ENCODE measurements at regions not wholly inside any gene's neighbourhood (a gene's known extent, or its start where the extent isn't known, plus 50 kb on each side); places are given as distances from the start of the nearest gene placed in this dataset.

DNA sequence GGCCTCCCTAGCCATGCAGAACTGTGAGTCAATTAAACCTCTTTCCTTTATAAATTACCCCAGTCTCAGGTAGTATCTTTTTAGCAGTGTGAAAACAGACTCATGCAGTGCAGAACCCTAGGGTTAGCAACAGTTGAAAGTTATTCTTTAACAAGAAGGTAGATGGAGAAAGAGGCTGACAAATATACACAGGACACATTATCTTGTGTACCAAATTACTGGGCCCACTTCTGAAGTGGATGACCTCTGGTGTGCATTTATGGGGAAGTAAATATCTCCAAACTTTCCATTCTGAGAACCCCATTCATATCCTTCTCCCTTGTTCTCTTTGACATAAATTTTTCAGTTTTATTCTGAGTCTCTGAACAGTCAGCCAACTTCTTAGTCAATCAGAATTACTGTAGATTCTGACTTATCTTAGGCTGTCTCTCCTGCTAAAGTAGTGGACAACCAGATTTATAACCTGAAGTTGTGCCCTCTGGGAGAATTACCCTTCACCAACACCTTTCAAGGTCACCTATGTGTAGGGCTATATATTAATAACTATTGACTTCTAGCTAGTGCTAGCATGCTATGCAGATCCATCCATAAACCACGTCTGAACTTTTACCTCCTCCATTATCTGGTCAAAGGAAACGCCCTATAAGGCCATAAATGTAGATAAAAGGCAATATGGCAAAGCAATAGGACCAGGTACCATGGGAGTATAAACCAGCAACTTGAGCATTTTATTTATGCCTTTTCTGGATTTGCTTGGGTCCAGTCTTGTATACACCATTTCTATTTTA, 72.5 kb upstream of the TAB3 start:
- Histone ChIP-seq H3K27me3 (ENCODE audit: control insufficient read depth in 4 of 4, insufficient read depth in 4 of 4, low read length in 3 of 4) (no peaks in the 10 kb centered on the region), H3K9ac (ENCODE audit: low read depth in 1 of 2, low read length in 2 of 2) (no peak overlapping the region), H3K36me3 (ENCODE audit: control insufficient read depth in 4 of 4, insufficient read depth in 3 of 4, low read depth in 1 of 4, low read length in 3 of 4) (no peaks in the 10 kb centered on the region), H3K9me3 (ENCODE audit: control insufficient read depth in 4 of 4, low read length in 3 of 4) (no peaks in the 10 kb centered on the region), H3K27ac (ENCODE audit: low read depth in 1 of 2, low read length in 2 of 2) (no peak overlapping the region), H3K4me1 (ENCODE audit: control insufficient read depth in 4 of 4, insufficient read depth in 4 of 4, low read length in 3 of 4) (peaks cover 3 to 5% (median 4%) of the 10 kb centered on the region in 4 donors), H3K4me3 (ENCODE audit: low read depth in 1 of 3, low read length in 3 of 3) (no peak overlapping the region)
- peak in 1 of 2 donors; percentile 50 for TF ChIP-seq RXRA (IDR thresholded peaks at IDR 0.05)
- peak in 1 of 2 donors; percentile 44 for TF ChIP-seq HNF4A (conservative IDR thresholded peaks at IDR 0.05)
- TF ChIP-seq, protein P1, sequence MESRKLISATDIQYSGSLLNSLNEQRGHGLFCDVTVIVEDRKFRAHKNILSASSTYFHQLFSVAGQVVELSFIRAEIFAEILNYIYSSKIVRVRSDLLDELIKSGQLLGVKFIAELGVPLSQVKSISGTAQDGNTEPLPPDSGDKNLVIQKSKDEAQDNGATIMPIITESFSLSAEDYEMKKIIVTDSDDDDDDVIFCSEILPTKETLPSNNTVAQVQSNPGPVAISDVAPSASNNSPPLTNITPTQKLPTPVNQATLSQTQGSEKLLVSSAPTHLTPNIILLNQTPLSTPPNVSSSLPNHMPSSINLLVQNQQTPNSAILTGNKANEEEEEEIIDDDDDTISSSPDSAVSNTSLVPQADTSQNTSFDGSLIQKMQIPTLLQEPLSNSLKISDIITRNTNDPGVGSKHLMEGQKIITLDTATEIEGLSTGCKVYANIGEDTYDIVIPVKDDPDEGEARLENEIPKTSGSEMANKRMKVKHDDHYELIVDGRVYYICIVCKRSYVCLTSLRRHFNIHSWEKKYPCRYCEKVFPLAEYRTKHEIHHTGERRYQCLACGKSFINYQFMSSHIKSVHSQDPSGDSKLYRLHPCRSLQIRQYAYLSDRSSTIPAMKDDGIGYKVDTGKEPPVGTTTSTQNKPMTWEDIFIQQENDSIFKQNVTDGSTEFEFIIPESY (IDR thresholded peaks at IDR 0.05), result peak; percentile 38
- no peak for TF ChIP-seq TAF1 (conservative IDR thresholded peaks at IDR 0.05)
- peak in 1 of 2 donors; percentile 11 for TF ChIP-seq RAD21 (IDR thresholded peaks at IDR 0.05)
- 78% methylated on average over 2 of the region's 2 CpGs for WGBS
- no peak for DNase-seq (ENCODE audit: low spot score)

DNA sequence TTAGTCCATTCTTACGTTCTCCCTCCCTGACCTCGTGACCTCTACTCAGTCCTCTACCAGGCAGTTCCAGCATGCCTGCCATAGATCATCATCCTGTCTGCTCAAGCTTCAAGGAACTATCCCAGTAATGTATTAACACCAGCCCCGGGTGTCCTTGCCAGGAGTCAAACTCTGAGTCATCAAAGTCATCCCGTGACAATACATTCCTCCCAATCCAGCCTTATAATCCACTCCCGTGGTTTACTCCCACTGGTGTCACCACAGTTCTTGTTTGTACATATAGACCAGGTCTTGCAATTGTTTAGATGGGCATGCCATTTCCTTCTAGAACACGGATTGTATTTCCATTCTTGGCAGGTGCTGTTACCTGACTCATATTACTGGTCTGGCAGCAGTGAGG, 68.7 kb upstream of the TAB3 start:
- Histone ChIP-seq H3K27ac (ENCODE audit: low read depth in 1 of 2, low read length in 2 of 2) (no peak overlapping the region), H3K27me3 (ENCODE audit: control insufficient read depth in 4 of 4, insufficient read depth in 4 of 4, low read length in 3 of 4) (no peaks in the 10 kb centered on the region), H3K9me3 (ENCODE audit: control insufficient read depth in 4 of 4, low read length in 3 of 4) (no peaks in the 10 kb centered on the region), H3K9ac (ENCODE audit: low read depth in 1 of 2, low read length in 2 of 2) (no peak overlapping the region), H3K4me1 (ENCODE audit: control insufficient read depth in 4 of 4, insufficient read depth in 4 of 4, low read length in 3 of 4) (peaks cover 3 to 9% (median 5%) of the 10 kb centered on the region in 4 donors), H3K4me3 (ENCODE audit: low read depth in 1 of 3, low read length in 3 of 3) (no peak overlapping the region), H3K36me3 (ENCODE audit: control insufficient read depth in 4 of 4, insufficient read depth in 3 of 4, low read depth in 1 of 4, low read length in 3 of 4) (no peaks in the 10 kb centered on the region)
- 78% methylated on average over 6 of the region's 6 CpGs for WGBS
- TF ChIP-seq TAF1 (conservative IDR thresholded peaks at IDR 0.05), result no peak
- no peak for DNase-seq (ENCODE audit: low spot score)

DNA sequence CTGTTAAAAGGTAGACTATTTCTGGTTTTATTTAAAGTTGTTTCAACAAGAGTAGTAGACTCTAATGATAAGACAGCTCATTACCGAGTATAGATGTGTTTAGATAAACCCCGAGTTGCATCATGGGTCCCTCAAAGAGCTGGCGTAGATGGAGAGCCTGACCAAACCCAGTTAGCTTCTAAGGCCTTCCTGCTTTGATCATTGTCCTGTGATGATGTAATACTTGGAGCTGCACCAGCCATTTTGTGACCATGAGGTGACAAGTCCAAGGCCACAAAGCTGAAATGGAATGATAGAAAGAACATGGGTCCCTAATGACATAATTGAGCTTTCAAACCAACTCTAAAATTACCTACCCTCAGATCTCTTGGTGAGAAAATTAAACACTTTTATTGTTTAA, 66.6 kb upstream of the TAB3 start:
- no peak overlapping the region for H3K27ac ChIP-seq (ENCODE audit: low read depth in 1 of 2, low read length in 2 of 2)
- H3K9ac ChIP-seq (ENCODE audit: low read depth in 1 of 2, low read length in 2 of 2), result no peak overlapping the region
- no peak for DNase-seq (ENCODE audit: low spot score)
- no peaks in the 10 kb centered on the region for H3K36me3 ChIP-seq (ENCODE audit: control insufficient read depth in 4 of 4, insufficient read depth in 3 of 4, low read depth in 1 of 4, low read length in 3 of 4)
- peaks cover 0 to 3% (median 0%) of the 10 kb centered on the region in 4 donors for H3K9me3 ChIP-seq (ENCODE audit: control insufficient read depth in 4 of 4, low read length in 3 of 4)
- H3K4me3 ChIP-seq (ENCODE audit: low read depth in 1 of 3, low read length in 3 of 3), result no peak overlapping the region
- H3K4me1 ChIP-seq (ENCODE audit: control insufficient read depth in 4 of 4, insufficient read depth in 4 of 4, low read length in 3 of 4), result peaks cover 0 to 6% (median 0%) of the 10 kb centered on the region in 4 donors
- H3K27me3 ChIP-seq (ENCODE audit: control insufficient read depth in 4 of 4, insufficient read depth in 4 of 4, low read length in 3 of 4), result no peaks in the 10 kb centered on the region
- WGBS, result 39% methylated on average over 3 of the region's 3 CpGs
- no peak for TF ChIP-seq HNF4G (IDR thresholded peaks at IDR 0.05)
- TF ChIP-seq GABPA (IDR thresholded peaks at IDR 0.05 in 1 of 2, conservative IDR thresholded peaks at IDR 0.05 in 1 of 2), result no peak
- TF ChIP-seq, protein P1 (IDR thresholded peaks at IDR 0.05), result no peak
- no peak for TF ChIP-seq FOXA1 (IDR thresholded peaks at IDR 0.05)
- TF ChIP-seq, protein P2, sequence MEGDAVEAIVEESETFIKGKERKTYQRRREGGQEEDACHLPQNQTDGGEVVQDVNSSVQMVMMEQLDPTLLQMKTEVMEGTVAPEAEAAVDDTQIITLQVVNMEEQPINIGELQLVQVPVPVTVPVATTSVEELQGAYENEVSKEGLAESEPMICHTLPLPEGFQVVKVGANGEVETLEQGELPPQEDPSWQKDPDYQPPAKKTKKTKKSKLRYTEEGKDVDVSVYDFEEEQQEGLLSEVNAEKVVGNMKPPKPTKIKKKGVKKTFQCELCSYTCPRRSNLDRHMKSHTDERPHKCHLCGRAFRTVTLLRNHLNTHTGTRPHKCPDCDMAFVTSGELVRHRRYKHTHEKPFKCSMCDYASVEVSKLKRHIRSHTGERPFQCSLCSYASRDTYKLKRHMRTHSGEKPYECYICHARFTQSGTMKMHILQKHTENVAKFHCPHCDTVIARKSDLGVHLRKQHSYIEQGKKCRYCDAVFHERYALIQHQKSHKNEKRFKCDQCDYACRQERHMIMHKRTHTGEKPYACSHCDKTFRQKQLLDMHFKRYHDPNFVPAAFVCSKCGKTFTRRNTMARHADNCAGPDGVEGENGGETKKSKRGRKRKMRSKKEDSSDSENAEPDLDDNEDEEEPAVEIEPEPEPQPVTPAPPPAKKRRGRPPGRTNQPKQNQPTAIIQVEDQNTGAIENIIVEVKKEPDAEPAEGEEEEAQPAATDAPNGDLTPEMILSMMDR (IDR thresholded peaks at IDR 0.05; ENCODE audit: low read depth, low read length, missing input control), result no peak
- TF ChIP-seq, protein P3, sequence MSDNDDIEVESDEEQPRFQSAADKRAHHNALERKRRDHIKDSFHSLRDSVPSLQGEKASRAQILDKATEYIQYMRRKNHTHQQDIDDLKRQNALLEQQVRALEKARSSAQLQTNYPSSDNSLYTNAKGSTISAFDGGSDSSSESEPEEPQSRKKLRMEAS (IDR thresholded peaks at IDR 0.05), result peak; percentile 21
- no peak for TF ChIP-seq RAD21 (IDR thresholded peaks at IDR 0.05)
- TF ChIP-seq NR2F2 (IDR thresholded peaks at IDR 0.05), result no peak
- TF ChIP-seq JUND (IDR thresholded peaks at IDR 0.05), result peak; percentile 17 to 32
- TF ChIP-seq YY1 (IDR thresholded peaks at IDR 0.05), result peak; percentile 72
- TF ChIP-seq SP1 (IDR thresholded peaks at IDR 0.05), result peak; percentile 26
- no peak for TF ChIP-seq EGR1 (IDR thresholded peaks at IDR 0.05; ENCODE audit: low read depth in 2 of 2)
- TF ChIP-seq HNF4A (conservative IDR thresholded peaks at IDR 0.05), result peak; percentile 70 to 75
- TF ChIP-seq, protein P4, sequence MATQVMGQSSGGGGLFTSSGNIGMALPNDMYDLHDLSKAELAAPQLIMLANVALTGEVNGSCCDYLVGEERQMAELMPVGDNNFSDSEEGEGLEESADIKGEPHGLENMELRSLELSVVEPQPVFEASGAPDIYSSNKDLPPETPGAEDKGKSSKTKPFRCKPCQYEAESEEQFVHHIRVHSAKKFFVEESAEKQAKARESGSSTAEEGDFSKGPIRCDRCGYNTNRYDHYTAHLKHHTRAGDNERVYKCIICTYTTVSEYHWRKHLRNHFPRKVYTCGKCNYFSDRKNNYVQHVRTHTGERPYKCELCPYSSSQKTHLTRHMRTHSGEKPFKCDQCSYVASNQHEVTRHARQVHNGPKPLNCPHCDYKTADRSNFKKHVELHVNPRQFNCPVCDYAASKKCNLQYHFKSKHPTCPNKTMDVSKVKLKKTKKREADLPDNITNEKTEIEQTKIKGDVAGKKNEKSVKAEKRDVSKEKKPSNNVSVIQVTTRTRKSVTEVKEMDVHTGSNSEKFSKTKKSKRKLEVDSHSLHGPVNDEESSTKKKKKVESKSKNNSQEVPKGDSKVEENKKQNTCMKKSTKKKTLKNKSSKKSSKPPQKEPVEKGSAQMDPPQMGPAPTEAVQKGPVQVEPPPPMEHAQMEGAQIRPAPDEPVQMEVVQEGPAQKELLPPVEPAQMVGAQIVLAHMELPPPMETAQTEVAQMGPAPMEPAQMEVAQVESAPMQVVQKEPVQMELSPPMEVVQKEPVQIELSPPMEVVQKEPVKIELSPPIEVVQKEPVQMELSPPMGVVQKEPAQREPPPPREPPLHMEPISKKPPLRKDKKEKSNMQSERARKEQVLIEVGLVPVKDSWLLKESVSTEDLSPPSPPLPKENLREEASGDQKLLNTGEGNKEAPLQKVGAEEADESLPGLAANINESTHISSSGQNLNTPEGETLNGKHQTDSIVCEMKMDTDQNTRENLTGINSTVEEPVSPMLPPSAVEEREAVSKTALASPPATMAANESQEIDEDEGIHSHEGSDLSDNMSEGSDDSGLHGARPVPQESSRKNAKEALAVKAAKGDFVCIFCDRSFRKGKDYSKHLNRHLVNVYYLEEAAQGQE (IDR thresholded peaks at IDR 0.05), result no peak
- peak in 1 of 2 donors; percentile 51 for TF ChIP-seq RXRA (IDR thresholded peaks at IDR 0.05)
- TF ChIP-seq, protein P5, sequence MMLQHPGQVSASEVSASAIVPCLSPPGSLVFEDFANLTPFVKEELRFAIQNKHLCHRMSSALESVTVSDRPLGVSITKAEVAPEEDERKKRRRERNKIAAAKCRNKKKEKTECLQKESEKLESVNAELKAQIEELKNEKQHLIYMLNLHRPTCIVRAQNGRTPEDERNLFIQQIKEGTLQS (IDR thresholded peaks at IDR 0.05), result peak; percentile 80

Measured in liver (tissue), 8 donors.